PC-3 (cell line): ENCODE measurements at regions not wholly inside any gene's neighbourhood (a gene's known extent, or its start where the extent isn't known, plus 50 kb on each side); places are given as distances from the start of the nearest gene placed in this dataset.

Experiments used
- ATAC-seq: fragments of 200-7000 bp; cut with Tn5 transposase; 2 replicates; pipeline ENCODE4 v1.9.1; 2020; ENCODE audit warnings: mild to moderate bottlenecking, moderate library complexity
- BruUV-seq: library from RNA; stranded (reverse); fragments of 400-500 nt; replicated peaks from 2 replicates; lab custom pipeline; 2021; lab: Mats Ljungman, UMichigan
- CTCF ChIA-PET: fragments of 300-600 bp; sonication (Branson Sonifier 250); formaldehyde crosslinking; loops from one replicate; lab custom pipeline; 2022; ENCODE audit warnings: antibody characterized with exemption; lab: Charles Lee
- POLR2A ChIA-PET: fragments of 300-600 bp; sonication (Branson Sonifier 250); formaldehyde crosslinking; loops from one replicate; lab custom pipeline; 2022; ENCODE audit warnings: antibody characterized with exemption; ENCODE audit not compliant: unreplicated experiment; lab: Charles Lee
- DNase-seq: peaks from one replicate; pipeline ENCODE4 v3.0.0-alpha.2; 2015
- H2AFZ ChIP-seq: fragments of 300-600 bp; sonication (generic); 2 replicates; pipeline ENCODE4 v1.6.0; 2016; ENCODE audit warnings: antibody characterized with exemption, low read length
- H3F3A ChIP-seq: fragments of 300-600 bp; sonication (generic); one replicate; pipeline ENCODE4 v1.6.0; 2017; ENCODE audit warnings: antibody characterized with exemption, low read length, control low read depth, mild to moderate bottlenecking; ENCODE audit not compliant: unreplicated experiment
- H3K27ac ChIP-seq: fragments of 300-600 bp; sonication (generic); 2 replicates; pipeline ENCODE4 v1.5.1; 2016; ENCODE audit warnings: mild to moderate bottlenecking, low read length
- H3K27me3 ChIP-seq: fragments of 300-600 bp; sonication (generic); 2 replicates; pipeline ENCODE4 v1.6.1; 2016; ENCODE audit warnings: low read length, mixed read lengths
- H3K36me3 ChIP-seq: fragments of 300-600 bp; sonication (generic); 2 replicates; pipeline ENCODE4 v1.6.1; 2016; ENCODE audit warnings: low read depth, mixed run types, low read length, mixed read lengths
- H3K4me1 ChIP-seq: fragments of 300-600 bp; sonication (generic); 2 replicates; pipeline ENCODE4 v1.5.1; 2016; ENCODE audit warnings: low read length; ENCODE audit not compliant: insufficient read depth
- H3K4me2 ChIP-seq: fragments of 300-600 bp; sonication (generic); 2 replicates; pipeline ENCODE4 v1.6.0; 2016; ENCODE audit warnings: low read length
- H3K4me3 ChIP-seq: fragments of 300-600 bp; sonication (generic); 2 replicates; pipeline ENCODE4 v1.5.1; 2016; ENCODE audit warnings: mild to moderate bottlenecking, low read length, mixed read lengths
- H3K79me2 ChIP-seq: fragments of 300-600 bp; sonication (generic); 2 replicates; pipeline ENCODE4 v1.6.1; 2017; ENCODE audit warnings: low read length, mixed read lengths
- H3K9ac ChIP-seq: fragments of 300-600 bp; sonication (generic); 2 replicates; pipeline ENCODE4 v1.6.0; 2016; ENCODE audit warnings: mild to moderate bottlenecking, low read length
- H3K9me2 ChIP-seq: fragments of 300-600 bp; sonication (generic); replicated peaks from 2 replicates; pipeline ENCODE4 v1.6.1; 2016; ENCODE audit warnings: mixed run types, low read length, mixed read lengths
- H3K9me3 ChIP-seq: fragments of 300-600 bp; sonication (generic); 2 replicates; pipeline ENCODE4 v1.6.1; 2016; ENCODE audit warnings: low read length, mixed read lengths
- H4K20me1 ChIP-seq: fragments of 300-600 bp; sonication (generic); 2 replicates; pipeline ENCODE4 v1.6.1; 2016; ENCODE audit warnings: low read length, mixed read lengths
- EZH2 ChIP-seq: fragments of 300-600 bp; sonication (generic); IDR thresholded peaks from one replicate; pipeline ENCODE4 v1.6.1; 2017; ENCODE audit warnings: antibody characterized with exemption, mild to moderate bottlenecking, low read length; ENCODE audit not compliant: unreplicated experiment
- EZH2phosphoT487 ChIP-seq: fragments of 300-600 bp; sonication (generic); IDR thresholded peaks from 2 replicates; pipeline ENCODE4 v1.6.1; 2018; ENCODE audit warnings: mild to moderate bottlenecking, antibody characterized with exemption, low read length, borderline replicate concordance
- intact Hi-C: fragments of 100-400 bp; cut with micrococcal nuclease; formaldehyde crosslinking; loops from 2 replicates; pipeline ENCODE4 v1.9.0; 2023
- TF ChIP-seq, protein P1 (sequence below): fragments of 300-600 bp; sonication (generic); conservative IDR thresholded peaks from 2 replicates; pipeline ENCODE4 v1.5.1; 2017; ENCODE audit warnings: antibody characterized with exemption, low read depth, mild to moderate bottlenecking, low read length

GRCh38 chr5:135279328-135279727, 119.7 kb downstream of the MACROH2A1 start:
- no peak overlapping the region for H2AFZ ChIP-seq
- POLR2A ChIA-PET = interaction anchor here (0.6 kb wide), 1 partner anchor 33 kb away, joined by 3 read pairs; no protein-coding TSS in a partner anchor
- intact Hi-C loops = no loop called here

DNA sequence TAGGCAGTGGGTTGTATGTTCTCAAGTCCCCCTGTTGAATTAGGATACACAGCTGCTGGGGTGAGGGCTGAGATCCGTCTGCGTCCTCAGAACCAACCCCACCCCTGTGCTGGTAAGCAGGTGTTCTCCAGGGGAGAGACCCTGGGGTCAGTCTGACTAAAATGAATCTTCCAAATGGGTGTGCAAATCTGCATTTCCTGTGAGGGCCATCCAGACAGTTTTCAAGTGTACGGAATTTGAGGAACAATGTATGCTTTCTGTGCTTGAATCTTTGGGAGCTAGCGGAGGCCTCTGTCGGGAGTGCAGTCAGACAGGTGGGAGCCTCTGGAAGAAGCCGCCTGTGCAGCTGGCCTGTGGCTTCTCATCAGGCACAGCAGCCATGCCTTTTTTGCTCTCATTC, 122.9 kb downstream of the MACROH2A1 start:
- Histone ChIP-seq H3K27ac (no peak overlapping the region), H3K4me2 (no peak overlapping the region), H2AFZ (no peak overlapping the region), H3K36me3 (no peaks in the 10 kb centered on the region), H3K79me2 (no peaks in the 10 kb centered on the region), H3K9ac (no peak overlapping the region), H3K4me3 (no peak overlapping the region), H4K20me1 (no peaks in the 10 kb centered on the region), H3K4me1 (no peaks in the 10 kb centered on the region), H3F3A (no peaks in the 10 kb centered on the region), H3K27me3 (no peaks in the 10 kb centered on the region), H3K9me2 (no peaks in the 10 kb centered on the region), H3K9me3 (no peaks in the 10 kb centered on the region)
- DNase-seq = no peak
- no TSS peak for BruUV-seq
- intact Hi-C loops = no loop called here
- CTCF ChIA-PET = no interaction called here
- no peak for ATAC-seq
- POLR2A ChIA-PET = no interaction called here
- no peak for TF ChIP-seq EZH2phosphoT487
- TF ChIP-seq, protein P1, sequence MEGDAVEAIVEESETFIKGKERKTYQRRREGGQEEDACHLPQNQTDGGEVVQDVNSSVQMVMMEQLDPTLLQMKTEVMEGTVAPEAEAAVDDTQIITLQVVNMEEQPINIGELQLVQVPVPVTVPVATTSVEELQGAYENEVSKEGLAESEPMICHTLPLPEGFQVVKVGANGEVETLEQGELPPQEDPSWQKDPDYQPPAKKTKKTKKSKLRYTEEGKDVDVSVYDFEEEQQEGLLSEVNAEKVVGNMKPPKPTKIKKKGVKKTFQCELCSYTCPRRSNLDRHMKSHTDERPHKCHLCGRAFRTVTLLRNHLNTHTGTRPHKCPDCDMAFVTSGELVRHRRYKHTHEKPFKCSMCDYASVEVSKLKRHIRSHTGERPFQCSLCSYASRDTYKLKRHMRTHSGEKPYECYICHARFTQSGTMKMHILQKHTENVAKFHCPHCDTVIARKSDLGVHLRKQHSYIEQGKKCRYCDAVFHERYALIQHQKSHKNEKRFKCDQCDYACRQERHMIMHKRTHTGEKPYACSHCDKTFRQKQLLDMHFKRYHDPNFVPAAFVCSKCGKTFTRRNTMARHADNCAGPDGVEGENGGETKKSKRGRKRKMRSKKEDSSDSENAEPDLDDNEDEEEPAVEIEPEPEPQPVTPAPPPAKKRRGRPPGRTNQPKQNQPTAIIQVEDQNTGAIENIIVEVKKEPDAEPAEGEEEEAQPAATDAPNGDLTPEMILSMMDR = no peak
- TF ChIP-seq EZH2 = no peak

More at GRCh38 chr5:135279328-135279727, 119.7 kb downstream of the MACROH2A1 start:
- CTCF ChIA-PET = no interaction called here
- Histone ChIP-seq H4K20me1 (no peaks in the 10 kb centered on the region), H3K9me3 (no peaks in the 10 kb centered on the region), H3K27ac (no peak overlapping the region), H3K4me1 (no peaks in the 10 kb centered on the region), H3K9ac (no peak overlapping the region), H3K4me2 (no peak overlapping the region), H3K27me3 (no peaks in the 10 kb centered on the region), H3F3A (no peaks in the 10 kb centered on the region), H3K4me3 (no peak overlapping the region), H3K36me3 (no peaks in the 10 kb centered on the region), H3K79me2 (no peaks in the 10 kb centered on the region), H3K9me2 (no peaks in the 10 kb centered on the region)
- no peak for DNase-seq
- no peak for ATAC-seq
- TF ChIP-seq, protein P1 = no peak
- TF ChIP-seq EZH2phosphoT487 (no peak), EZH2 (no peak)
- BruUV-seq = no TSS peak

DNA sequence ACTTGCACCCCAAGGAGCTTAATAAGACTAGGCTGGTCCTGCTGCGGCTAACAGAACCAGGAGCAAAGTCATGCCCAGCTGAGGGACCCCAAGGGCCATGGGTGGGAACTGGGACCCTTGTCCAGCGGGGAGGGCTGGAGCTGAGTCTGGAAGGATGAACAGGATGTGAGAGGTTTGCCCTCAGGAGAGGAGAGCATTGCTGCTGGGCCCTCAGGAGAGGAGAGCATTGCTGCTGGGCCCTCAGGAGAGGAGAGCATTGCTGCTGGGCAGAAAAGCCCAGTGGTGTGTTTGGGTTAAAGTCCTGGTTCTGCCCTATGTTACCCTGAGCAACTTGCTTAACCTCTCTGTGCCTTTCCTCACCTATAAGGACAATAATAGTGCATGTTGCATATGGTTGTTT, 125.8 kb downstream of the MACROH2A1 start:
- no peak for DNase-seq
- Histone ChIP-seq H3K27ac (no peak overlapping the region), H3K4me3 (no peak overlapping the region), H3K36me3 (no peaks in the 10 kb centered on the region), H3K9me2 (no peaks in the 10 kb centered on the region), H4K20me1 (no peaks in the 10 kb centered on the region), H3K9me3 (no peaks in the 10 kb centered on the region), H3K4me1 (peaks cover 13% of the 10 kb centered on the region), H3K9ac (no peak overlapping the region), H3K79me2 (no peaks in the 10 kb centered on the region), H3K27me3 (no peaks in the 10 kb centered on the region), H3F3A (no peaks in the 10 kb centered on the region), H3K4me2 (no peak overlapping the region), H2AFZ (no peak overlapping the region)
- CTCF ChIA-PET = no interaction called here
- POLR2A ChIA-PET = no interaction called here
- BruUV-seq = no TSS peak
- intact Hi-C loops = no loop called here
- TF ChIP-seq EZH2phosphoT487 (no peak), EZH2 (no peak)
- TF ChIP-seq, protein P1 = no peak
- no peak for ATAC-seq
